Heart left ventricle (tissue), 16 donors: ENCODE measurements at regions not wholly inside any gene's neighbourhood (a gene's known extent, or its start where the extent isn't known, plus 50 kb on each side); places are given as distances from the start of the nearest gene placed in this dataset.
"Not testable (repeated sequence)": the region's sequence is repeated elsewhere in the genome, so short reads cannot be mapped to it uniquely, and the experiment has no call there.

ENCODE experiments used
- ATAC-seq, 4 donors: fragments of 200-7000 bp; cut with Tn5 transposase; one replicate each; pipeline ENCODE4 v1.9.1; 2020 to 2022; ENCODE audit warnings: moderate library complexity in 4 of 4, mild to moderate bottlenecking in 3 of 4, moderate number of reproducible peaks in 1 of 4
- DNase-seq, 5 donors: peaks; one replicate each; pipeline ENCODE4 v3.0.0-alpha.2; 2020
- H3K27ac ChIP-seq, 12 donors: fragments of 200-600 bp; sonication (generic) in 4 of 12; one replicate each; pipeline versions ENCODE4 v1.5.0 to v1.8.0; 2016 to 2022; ENCODE audit warnings: mild to moderate bottlenecking in 2 of 12
- H3K27me3 ChIP-seq, 9 donors: fragments of 200-600 bp; sonication (generic) in 2 of 9; one replicate each; pipeline versions ENCODE4 v1.5.1 to v1.8.0; 2016 to 2022; ENCODE audit warnings: mild to moderate bottlenecking in 3 of 9
- H3K36me3 ChIP-seq, 9 donors: fragments of 200-600 bp; sonication (generic) in 2 of 9; one replicate each; pipeline versions ENCODE4 v1.5.0 to v1.8.0; 2018 to 2022; ENCODE audit warnings: mild to moderate bottlenecking in 2 of 9
- H3K4me1 ChIP-seq, 12 donors: fragments of 200-600 bp; sonication (generic) in 4 of 12; one replicate each; pipeline versions ENCODE4 v1.5.0 to v1.8.0; 2016 to 2022; ENCODE audit warnings: mild to moderate bottlenecking in 3 of 12
- H3K4me3 ChIP-seq, 12 donors: fragments of 200-600 bp; sonication (generic) in 4 of 12; one replicate each; pipeline versions ENCODE4 v1.5.0 to v1.8.0; 2017 to 2022; ENCODE audit warnings: mild to moderate bottlenecking in 9 of 12, moderate library complexity in 4 of 12
- H3K9me3 ChIP-seq, 12 donors: fragments of 200-600 bp; sonication (generic) in 4 of 12; one replicate each; pipeline versions ENCODE4 v1.5.0 to v1.8.0; 2016 to 2022; ENCODE audit warnings: mild to moderate bottlenecking in 1 of 12
- CTCF ChIP-seq, 12 donors: fragments of 200-600 bp; sonication (generic) in 4 of 12; IDR thresholded peaks; one replicate each; pipeline versions ENCODE4 v1.5.0 to v1.8.0; 2018 to 2022; ENCODE audit warnings: antibody characterized with exemption in 12 of 12, mild to moderate bottlenecking in 5 of 12
- POLR2A ChIP-seq, 2 donors: fragments of 450-650 bp; IDR thresholded peaks; one replicate each; pipeline ENCODE4 v1.6.1; 2017; ENCODE audit warnings: antibody characterized with exemption in 2 of 2, mild to moderate bottlenecking in 2 of 2, moderate library complexity in 2 of 2
- WGBS, 4 donors: extraction: QIAGEN DNeasy Blood & Tissue Kit in 2 of 4; methylation state at CpG; one replicate each; pipeline versions ENCODE4 v1.1.5 to v1.1.7; 2013 to 2018; 5-methylcytosine and 5-hydroxymethylcytosine counted together
- intact Hi-C, 10 donors: fragments of 100-400 bp; cut with DNase I; formaldehyde crosslinking; loops; one replicate each; pipeline versions ENCODE4 v1.11.1 to v1.14.2; 2022
- donor health status: ischemic (EF 13 %, LVEDD 7.1; RV severe dilation, severe dysfunction).
- donor health status: healthy with polysubstance abuse.
- donor health status: DM: no; HTN: yes; CAD: no.
- donor health status: DM: no; HTN: no; CAD: no.
- donor health status: ischemic (EF 25% LVEDD 6.9; RV normal size, moderate dysfunction).
- donor health status: ischemic (EF 25% LVEDD 5.7; RV mildly dilated, moderate dysfunction).
- donor health status: healthy.
- donor health status: DM: yes; HTN: yes; CAD: no.
- donor health status: ischemic (EF 35%, LVEDD 5.7; RV mildly dilated, moderate dysfunction).
- donor health status: nonischemic (EF 11% LVEDD 7.7; RV severe dilation, severe dysfunction).
- donor health status: DM: yes; HTN: yes; CAD: no.
- donor health status: PGD.
- donor health status: ischemic (EF 29% LVEDD 5.4; RV normal size, mild dysfunction).
- donor health status: nonischemic (EF 23%, LVEDD 6.1; RV moderate dilation, normal function).

GRCh38 chr10:57654856-57655255, 612.8 kb downstream of the IPMK start:
- ATAC-seq (no peak), DNase-seq (no peak)
- intact Hi-C loops = loop anchor here in 1 of 10 donors (10.0 kb wide), 1 partner anchor 310 kb away; no protein-coding TSS in a partner anchor
- H3K4me3 ChIP-seq = no peak overlapping the region
- TF ChIP-seq CTCF (IDR thresholded peaks at IDR 0.05) (no peak), POLR2A (IDR thresholded peaks at IDR 0.05) (no peak)
- H3K9me3 ChIP-seq = peaks cover 0 to 12% (median 0%) of the 10 kb centered on the region in 12 donors
- no peak overlapping the region for H3K27ac ChIP-seq
- 72 to 82% (median 75%) methylated on average over 2 of the region's 2 CpGs for WGBS, 4 donors
- H3K4me1 ChIP-seq = no peaks in the 10 kb centered on the region
- H3K27me3 ChIP-seq = no peaks in the 10 kb centered on the region
- no peaks in the 10 kb centered on the region for H3K36me3 ChIP-seq

- H3K36me3 ChIP-seq, H3K9me3 ChIP-seq, H3K4me3 ChIP-seq, H3K4me1 ChIP-seq, intact Hi-C loops, H3K27ac ChIP-seq, DNase-seq, ATAC-seq, H3K27me3 ChIP-seq: not testable (repeated sequence)
- 67 to 82% (median 75%) methylated on average over 3 of the region's 3 CpGs for WGBS, 4 donors
These were observed 622.6 kb downstream of the IPMK start for GRCh38 chr10:57645108-57645507.

GRCh38 chr10:57638411-57638810, 629.3 kb downstream of the IPMK start:
- no peak overlapping the region for H3K27ac ChIP-seq
- no peak overlapping the region for H3K4me3 ChIP-seq
- TF ChIP-seq CTCF (IDR thresholded peaks at IDR 0.05) (no peak), POLR2A (IDR thresholded peaks at IDR 0.05) (no peak)
- no peak for DNase-seq
- H3K4me1 ChIP-seq = no peaks in the 10 kb centered on the region
- 86 to 88% (median 88%) methylated on average over 2 of the region's 2 CpGs for WGBS, 4 donors
- H3K9me3 ChIP-seq = peaks cover 0 to 3% (median 0%) of the 10 kb centered on the region in 12 donors
- H3K27me3 ChIP-seq = no peaks in the 10 kb centered on the region
- no peaks in the 10 kb centered on the region for H3K36me3 ChIP-seq
- no peak for ATAC-seq
- intact Hi-C loops = no loop called here

- no peaks in the 10 kb centered on the region for H3K36me3 ChIP-seq
- no peaks in the 10 kb centered on the region for H3K4me1 ChIP-seq
- no peak overlapping the region for H3K4me3 ChIP-seq
- H3K27me3 ChIP-seq = no peaks in the 10 kb centered on the region
- H3K9me3 ChIP-seq = no peaks in the 10 kb centered on the region
- intact Hi-C loops = no loop called here
- 26 to 30% (median 27%) methylated on average over 3 of the region's 3 CpGs for WGBS, 4 donors
- no peak for ATAC-seq
- no peak for DNase-seq
- TF ChIP-seq POLR2A (IDR thresholded peaks at IDR 0.05) (no peak), CTCF (IDR thresholded peaks at IDR 0.05) (no peak)
- no peak overlapping the region for H3K27ac ChIP-seq
These were observed 639.0 kb downstream of the IPMK start for GRCh38 chr10:57628592-57629284.
